BLaER1 treated with 17β-estradiol and CSF1 and Interleukin-3, amounts not matched to agents 10 nM and 100 nM (cell line): ENCODE measurements at regions not wholly inside any gene's neighbourhood (a gene's known extent, or its start where the extent isn't known, plus 50 kb on each side); places are given as distances from the start of the nearest gene placed in this dataset.

Experiments
- H3K27ac ChIP-seq, 11 experiments: shearing (Covaris generic); formaldehyde crosslinking; 2 replicates each; pipeline ENCODE4 v1.8.1; 2022
- H3K27me3 ChIP-seq, 11 experiments: shearing (Covaris generic); formaldehyde crosslinking; 2 replicates each; pipeline ENCODE4 v1.8.1; 2022
- H3K36me3 ChIP-seq, 11 experiments: shearing (Covaris generic); formaldehyde crosslinking; 2 replicates each; pipeline ENCODE4 v1.8.1; 2022
- H3K4me1 ChIP-seq, 10 experiments: shearing (Covaris generic); formaldehyde crosslinking; 2 replicates each; pipeline ENCODE4 v1.8.1; 2022
- H3K4me2 ChIP-seq, 11 experiments: shearing (Covaris generic); formaldehyde crosslinking; 2 replicates each; pipeline ENCODE4 v1.8.1; 2022
- H3K4me3 ChIP-seq, 10 experiments: shearing (Covaris generic); formaldehyde crosslinking; 2 replicates each; pipeline ENCODE4 v1.8.1; 2022
- H3K9ac ChIP-seq, 11 experiments: shearing (Covaris generic); formaldehyde crosslinking; 2 replicates each; pipeline ENCODE4 v1.8.1; 2022
- H3K9me3 ChIP-seq, 11 experiments: shearing (Covaris generic); formaldehyde crosslinking; replicated peaks in 1 of 11; 2 replicates each; pipeline ENCODE4 v1.8.1; 2022
- H4K20me1 ChIP-seq, 11 experiments: shearing (Covaris generic); formaldehyde crosslinking; 2 replicates each; pipeline ENCODE4 v1.8.1; 2022
- Cebpa-rat ChIP-seq, 11 experiments: shearing (Covaris generic); IDR thresholded peaks; 2 replicates each; pipeline ENCODE4 v1.8.1; 2022

GRCh38 chr4:146998157-146998556 is 52.5 kb upstream of the TTC29 start:
- H3K4me1 ChIP-seq, result no peaks in the 10 kb centered on the region
- peaks cover 0 to 11% (median 7%) of the 10 kb centered on the region in 11 experiments; a peak in 6 of 22 replicates for H3K9me3 ChIP-seq
- H4K20me1 ChIP-seq, result no peaks in the 10 kb centered on the region
- no peak for TF ChIP-seq Cebpa-rat (IDR thresholded peaks at IDR 0.05)
- H3K27me3 ChIP-seq, result no peaks in the 10 kb centered on the region
- no peak overlapping the region for H3K4me3 ChIP-seq
- no peak overlapping the region for H3K9ac ChIP-seq
- no peaks in the 10 kb centered on the region for H3K36me3 ChIP-seq
- no peak overlapping the region for H3K27ac ChIP-seq
- no peak overlapping the region for H3K4me2 ChIP-seq

GRCh38 chr4:147003956-147004809 is 58.5 kb upstream of the TTC29 start:
- H3K4me2 ChIP-seq, result no peak overlapping the region
- no peaks in the 10 kb centered on the region for H3K4me1 ChIP-seq
- H3K36me3 ChIP-seq, result no peaks in the 10 kb centered on the region

GRCh38 chr4:147006229-147006628 is 60.6 kb upstream of the TTC29 start:
- Histone ChIP-seq H3K27me3 (no peaks in the 10 kb centered on the region), H3K4me2 (no peak overlapping the region), H4K20me1 (no peaks in the 10 kb centered on the region), H3K27ac (no peak overlapping the region), H3K9ac (no peak overlapping the region), H3K36me3 (no peaks in the 10 kb centered on the region), H3K4me1 (no peaks in the 10 kb centered on the region), H3K9me3 (no peaks in the 10 kb centered on the region; a peak in 1 of 22 replicates), H3K4me3 (no peak overlapping the region)
- TF ChIP-seq Cebpa-rat (IDR thresholded peaks at IDR 0.05), result no peak

More at GRCh38 chr4:147003956-147004809, 58.5 kb upstream of the TTC29 start:
- H3K9ac ChIP-seq, result no peak overlapping the region
- no peak overlapping the region for H3K27ac ChIP-seq
- no peak for TF ChIP-seq Cebpa-rat (IDR thresholded peaks at IDR 0.05)
- H3K4me3 ChIP-seq, result no peak overlapping the region
- H3K27me3 ChIP-seq, result no peaks in the 10 kb centered on the region
- H4K20me1 ChIP-seq, result no peaks in the 10 kb centered on the region
- H3K9me3 ChIP-seq, result no peaks in the 10 kb centered on the region; a peak in 1 of 22 replicates

- H3K4me3 ChIP-seq, result no peak overlapping the region
- no peaks in the 10 kb centered on the region for H4K20me1 ChIP-seq
- H3K36me3 ChIP-seq, result no peaks in the 10 kb centered on the region
- no peaks in the 10 kb centered on the region for H3K27me3 ChIP-seq
- H3K9ac ChIP-seq, result no peak overlapping the region
- H3K4me1 ChIP-seq, result no peaks in the 10 kb centered on the region
- H3K9me3 ChIP-seq, result no peaks in the 10 kb centered on the region
- no peak overlapping the region for H3K27ac ChIP-seq
- no peak overlapping the region for H3K4me2 ChIP-seq
- no peak for TF ChIP-seq Cebpa-rat (IDR thresholded peaks at IDR 0.05)
Observed at GRCh38 chr4:147009875-147010274, 64.2 kb upstream of the TTC29 start.

- no peak overlapping the region for H3K27ac ChIP-seq
- no peaks in the 10 kb centered on the region for H4K20me1 ChIP-seq
- no peaks in the 10 kb centered on the region for H3K9me3 ChIP-seq
- no peaks in the 10 kb centered on the region for H3K4me1 ChIP-seq
- TF ChIP-seq Cebpa-rat (IDR thresholded peaks at IDR 0.05), result no peak
- no peaks in the 10 kb centered on the region for H3K36me3 ChIP-seq
- no peaks in the 10 kb centered on the region for H3K27me3 ChIP-seq
- no peak overlapping the region for H3K4me2 ChIP-seq
- H3K4me3 ChIP-seq, result no peak overlapping the region
- H3K9ac ChIP-seq, result no peak overlapping the region
Observed at GRCh38 chr4:147011411-147011810, 65.7 kb upstream of the TTC29 start.

- no peak overlapping the region for H3K4me3 ChIP-seq
- H3K4me2 ChIP-seq, result no peak overlapping the region
- no peak overlapping the region for H3K9ac ChIP-seq
- no peak for TF ChIP-seq Cebpa-rat (IDR thresholded peaks at IDR 0.05)
- no peaks in the 10 kb centered on the region for H3K36me3 ChIP-seq
- no peaks in the 10 kb centered on the region for H3K9me3 ChIP-seq
- H3K27ac ChIP-seq, result no peak overlapping the region
- H4K20me1 ChIP-seq, result no peaks in the 10 kb centered on the region
- H3K27me3 ChIP-seq, result no peaks in the 10 kb centered on the region
- H3K4me1 ChIP-seq, result no peaks in the 10 kb centered on the region
Observed at GRCh38 chr4:147012059-147012707, 66.5 kb upstream of the TTC29 start.

GRCh38 chr4:147014946-147015345 is 69.3 kb upstream of the TTC29 start:
- no peak overlapping the region for H3K4me3 ChIP-seq
- no peaks in the 10 kb centered on the region for H3K4me1 ChIP-seq
- TF ChIP-seq Cebpa-rat (IDR thresholded peaks at IDR 0.05), result no peak
- H3K9ac ChIP-seq, result no peak overlapping the region
- no peak overlapping the region for H3K4me2 ChIP-seq
- H3K9me3 ChIP-seq, result no peaks in the 10 kb centered on the region
- H3K27me3 ChIP-seq, result no peaks in the 10 kb centered on the region
- no peaks in the 10 kb centered on the region for H3K36me3 ChIP-seq
- no peaks in the 10 kb centered on the region for H4K20me1 ChIP-seq
- no peak overlapping the region for H3K27ac ChIP-seq

GRCh38 chr4:147015491-147015890 is 69.8 kb upstream of the TTC29 start:
- Histone ChIP-seq H3K4me2 (no peak overlapping the region), H3K4me1 (no peaks in the 10 kb centered on the region), H3K9ac (no peak overlapping the region), H3K27ac (no peak overlapping the region), H3K4me3 (no peak overlapping the region), H4K20me1 (no peaks in the 10 kb centered on the region), H3K36me3 (no peaks in the 10 kb centered on the region), H3K27me3 (no peaks in the 10 kb centered on the region), H3K9me3 (no peaks in the 10 kb centered on the region)
- TF ChIP-seq Cebpa-rat (IDR thresholded peaks at IDR 0.05), result no peak

- no peaks in the 10 kb centered on the region for H3K27me3 ChIP-seq
- no peak overlapping the region for H3K4me2 ChIP-seq
- H3K4me3 ChIP-seq, result no peak overlapping the region
- no peaks in the 10 kb centered on the region for H4K20me1 ChIP-seq
- H3K36me3 ChIP-seq, result no peaks in the 10 kb centered on the region
- no peak overlapping the region for H3K9ac ChIP-seq
- H3K27ac ChIP-seq, result no peak overlapping the region
- H3K9me3 ChIP-seq, result no peaks in the 10 kb centered on the region
- TF ChIP-seq Cebpa-rat (IDR thresholded peaks at IDR 0.05), result no peak
- H3K4me1 ChIP-seq, result no peaks in the 10 kb centered on the region
Observed at GRCh38 chr4:147017081-147017480, 71.4 kb upstream of the TTC29 start.

- TF ChIP-seq Cebpa-rat (IDR thresholded peaks at IDR 0.05), result no peak
- Histone ChIP-seq H3K4me1 (no peaks in the 10 kb centered on the region), H3K9me3 (no peaks in the 10 kb centered on the region), H3K27me3 (no peaks in the 10 kb centered on the region), H4K20me1 (no peaks in the 10 kb centered on the region), H3K9ac (no peak overlapping the region), H3K36me3 (no peaks in the 10 kb centered on the region), H3K27ac (no peak overlapping the region), H3K4me2 (no peak overlapping the region), H3K4me3 (no peak overlapping the region)
Observed at GRCh38 chr4:147019091-147019490, 73.4 kb upstream of the TTC29 start.
